ENCODE measurements at regions not wholly inside any gene's neighbourhood (a gene's known extent, or its start where the extent isn't known, plus 50 kb on each side); places are given as distances from the start of the nearest gene placed in this dataset.

DNA sequence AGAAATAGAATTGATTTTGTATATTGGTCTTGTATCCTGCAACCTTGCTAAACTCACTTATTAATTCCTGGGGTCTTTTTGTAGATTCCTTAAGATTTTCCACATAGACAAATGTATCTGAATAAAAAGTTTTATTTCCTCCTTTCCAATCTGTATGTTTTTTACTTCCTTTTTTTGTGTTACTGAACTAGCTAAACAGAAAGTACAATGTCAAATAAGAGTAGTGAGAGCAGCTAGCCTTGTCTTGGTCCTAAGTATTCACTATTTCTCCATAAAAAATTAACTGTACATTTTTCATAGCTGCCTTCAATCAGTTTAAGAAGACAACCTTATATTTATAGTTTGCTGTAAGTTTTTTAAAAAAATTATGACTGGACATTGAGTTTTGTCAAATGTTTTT lies 74.9 kb downstream of the FASLG start:
- POLR2A ChIA-PET = no interaction called here
- no peaks in the 10 kb centered on the region for H3K27me3 ChIP-seq (ENCODE audit: insufficient read depth)
- no peaks in the 10 kb centered on the region for H3K36me3 ChIP-seq (replicated peaks in 1 of 2; ENCODE audit: control insufficient read depth in 1 of 2, insufficient read depth in 2 of 2, low read length in 1 of 2)
- DNase-seq = no peak
- no peaks in the 10 kb centered on the region for H4K20me1 ChIP-seq (ENCODE audit: insufficient read depth)
- H3K79me2 ChIP-seq (ENCODE audit: insufficient read depth) = no peaks in the 10 kb centered on the region
- 0 out of 2 replicates have a peak, but pooled peaks cover 3% of the 10 kb centered on the region for H3K9me2 ChIP-seq
- H3K9me3 ChIP-seq = no peaks in the 10 kb centered on the region; the same call in 1 of the 2 replicates
- CTCF ChIA-PET = interaction anchor here (0.9 to 1.7 kb wide), 2 partner anchors 11 to 247 kb away, joined by 3 to 5 read pairs; no protein-coding TSS in a partner anchor
- H3K4me1 ChIP-seq (ENCODE audit: control insufficient read depth in 1 of 2, insufficient read depth in 2 of 2, low read depth in 1 of 2, low read length in 1 of 2) = no peaks in the 10 kb centered on the region
- no peak overlapping the region for H3K4me2 ChIP-seq
- no peak overlapping the region for H3K9ac ChIP-seq
- no peaks in the 10 kb centered on the region for H3F3A ChIP-seq (replicated peaks; ENCODE audit: insufficient read depth)
- no peak overlapping the region for H2AFZ ChIP-seq (ENCODE audit: low read depth)
- TF ChIP-seq CHD2 (IDR thresholded peaks at IDR 0.05; ENCODE audit: low read length, partially characterized antibody) (no peak), YY1 (IDR thresholded peaks at IDR 0.05; ENCODE audit: low read depth) (no peak), EP300 (IDR thresholded peaks at IDR 0.05; ENCODE audit: borderline replicate concordance in 1 of 2, low read depth in 1 of 2, low read length in 1 of 2) (no peak), JUND (IDR thresholded peaks at IDR 0.05) (no peak), FOXM1 (IDR thresholded peaks at IDR 0.05; ENCODE audit: low read depth) (no peak)
- no peak overlapping the region for H3K4me3 ChIP-seq (ENCODE audit: low read depth in 2 of 2, low read length in 1 of 2)
- H3K27ac ChIP-seq (ENCODE audit: low read depth in 2 of 2, low read length in 1 of 2) = no peak overlapping the region

DNA sequence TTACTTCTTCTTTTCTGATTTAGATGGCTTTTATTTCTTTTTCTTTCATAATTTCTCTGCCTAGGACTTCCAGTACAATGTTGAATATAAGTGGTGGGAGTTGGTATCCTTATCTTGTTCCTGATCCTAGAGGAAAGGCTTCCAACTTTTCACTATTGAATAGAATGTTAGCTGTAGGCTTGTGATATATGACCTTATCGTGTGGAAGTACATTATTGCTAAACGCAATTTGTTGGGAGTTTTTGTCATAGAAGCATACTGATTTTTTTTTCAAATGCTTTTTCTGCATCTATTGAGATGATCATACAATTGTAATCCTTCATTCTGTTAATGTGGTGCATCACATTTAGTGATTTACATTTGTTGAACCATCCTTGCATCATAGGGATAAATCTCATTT lies 79.5 kb downstream of the FASLG start:
- Histone ChIP-seq H3K9me2 (0 out of 2 replicates have a peak, but pooled peaks cover 3% of the 10 kb centered on the region), H3K4me3 (ENCODE audit: low read depth in 2 of 2, low read length in 1 of 2) (no peak overlapping the region), H3K27me3 (ENCODE audit: insufficient read depth) (no peaks in the 10 kb centered on the region), H3K4me1 (ENCODE audit: control insufficient read depth in 1 of 2, insufficient read depth in 2 of 2, low read depth in 1 of 2, low read length in 1 of 2) (no peaks in the 10 kb centered on the region), H3K36me3 (replicated peaks in 1 of 2; ENCODE audit: control insufficient read depth in 1 of 2, insufficient read depth in 2 of 2, low read length in 1 of 2) (no peaks in the 10 kb centered on the region), H3K27ac (ENCODE audit: low read depth in 2 of 2, low read length in 1 of 2) (no peak overlapping the region), H2AFZ (ENCODE audit: low read depth) (no peak overlapping the region), H3F3A (replicated peaks; ENCODE audit: insufficient read depth) (no peaks in the 10 kb centered on the region), H3K9me3 (no peaks in the 10 kb centered on the region), H4K20me1 (ENCODE audit: insufficient read depth) (no peaks in the 10 kb centered on the region), H3K9ac (no peak overlapping the region), H3K4me2 (no peak overlapping the region), H3K79me2 (ENCODE audit: insufficient read depth) (no peaks in the 10 kb centered on the region)
- CTCF ChIA-PET = no interaction called here
- POLR2A ChIA-PET = no interaction called here
- 34% methylated on average over 2 of the region's 2 CpGs for WGBS (ENCODE audit: low lambda C conversion rate)
- TF ChIP-seq RFX5 (IDR thresholded peaks at IDR 0.05; ENCODE audit: low read length) = no peak
- no peak for TF ChIP-seq FOSL2 (IDR thresholded peaks at IDR 0.05; ENCODE audit: borderline replicate concordance, low read depth)
- TF ChIP-seq USF1 (IDR thresholded peaks at IDR 0.05; ENCODE audit: borderline replicate concordance, low read depth) = no peak
- TF ChIP-seq EZH2phosphoT487 (IDR thresholded peaks at IDR 0.05; ENCODE audit: borderline replicate concordance, low read depth) = no peak
- DNase-seq = no peak

DNA sequence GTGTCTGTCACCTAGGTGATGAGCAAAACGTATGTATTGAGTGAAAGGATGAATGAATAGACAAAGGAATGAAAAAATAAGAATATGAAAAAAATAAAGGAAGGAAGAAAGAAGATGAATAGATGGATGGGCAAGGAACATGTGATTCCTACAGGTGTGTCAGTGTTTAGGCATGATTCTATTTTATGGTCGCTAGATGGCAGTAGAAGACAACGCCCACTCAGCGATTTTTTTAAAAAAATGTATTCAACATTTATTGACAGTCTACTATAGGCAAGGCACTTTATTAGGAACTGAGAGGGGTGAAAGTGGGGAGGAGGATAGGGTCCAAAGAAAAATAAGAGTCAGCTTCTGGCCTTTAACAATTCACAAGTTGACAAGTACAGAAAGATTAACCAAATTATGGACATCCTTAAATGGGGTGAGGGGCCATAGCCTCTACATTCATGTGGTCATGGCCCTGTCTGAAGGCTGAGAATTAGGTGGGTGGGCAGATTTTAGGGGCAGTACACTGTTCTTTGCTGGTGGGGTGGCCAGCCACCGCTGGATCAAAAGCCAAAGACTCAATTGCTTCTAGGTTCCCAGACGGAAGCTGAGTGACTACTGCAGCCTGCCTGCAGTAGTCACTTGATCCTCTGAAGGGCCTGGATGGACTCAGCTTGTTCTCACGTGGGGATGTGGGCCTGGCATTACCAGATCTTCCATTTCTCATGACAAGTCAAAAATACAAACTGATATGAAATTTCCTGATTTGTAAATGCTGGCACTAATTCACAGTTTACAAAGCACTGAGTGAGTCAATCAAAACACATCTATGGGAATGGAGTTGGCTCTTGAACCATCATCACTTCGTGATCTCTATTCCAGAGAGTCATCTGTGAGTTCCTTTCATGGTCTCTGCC lies 83.9 kb downstream of the FASLG start:
- Histone ChIP-seq H3K27ac (ENCODE audit: low read depth in 2 of 2, low read length in 1 of 2) (no peak overlapping the region), H3K79me2 (ENCODE audit: insufficient read depth) (no peaks in the 10 kb centered on the region), H2AFZ (ENCODE audit: low read depth) (no peak overlapping the region), H3K9me2 (0 out of 2 replicates have a peak, but pooled peaks cover 3% of the 10 kb centered on the region), H3K9me3 (no peaks in the 10 kb centered on the region), H3K4me1 (ENCODE audit: control insufficient read depth in 1 of 2, insufficient read depth in 2 of 2, low read depth in 1 of 2, low read length in 1 of 2) (no peaks in the 10 kb centered on the region; a peak in 2 of 4 replicates), H3K36me3 (replicated peaks in 1 of 2; ENCODE audit: control insufficient read depth in 1 of 2, insufficient read depth in 2 of 2, low read length in 1 of 2) (no peaks in the 10 kb centered on the region), H3K9ac (no peak overlapping the region), H3K4me2 (no peak overlapping the region), H4K20me1 (ENCODE audit: insufficient read depth) (no peaks in the 10 kb centered on the region), H3K27me3 (ENCODE audit: insufficient read depth) (no peaks in the 10 kb centered on the region), H3F3A (replicated peaks; ENCODE audit: insufficient read depth) (peaks cover 15% of the 10 kb centered on the region), H3K4me3 (ENCODE audit: low read depth in 2 of 2, low read length in 1 of 2) (no peak overlapping the region)
- 3% methylated on average over 6 of the region's 8 CpGs for WGBS (ENCODE audit: low lambda C conversion rate)
- ChIA-PET POLR2A (no interaction called here), CTCF (interaction anchor here (0.5 to 5.5 kb wide), 34 partner anchors 8 to 1502 kb away, joined by 3 to 72 read pairs (median 3); no protein-coding TSS in a partner anchor)
- TF ChIP-seq SIN3A (IDR thresholded peaks at IDR 0.05; ENCODE audit: borderline replicate concordance, low read depth, low read length) (no peak), POLR2AphosphoS5 (IDR thresholded peaks at IDR 0.05; ENCODE audit: low read depth, low read length) (no peak), GABPA (IDR thresholded peaks at IDR 0.05; ENCODE audit: low read depth) (no peak), SMC3 (IDR thresholded peaks at IDR 0.05; ENCODE audit: low read depth, low read length) (peak; percentile 46), RFX5 (IDR thresholded peaks at IDR 0.05; ENCODE audit: low read length) (no peak), FOXM1 (IDR thresholded peaks at IDR 0.05; ENCODE audit: low read depth) (no peak), GATA2 (CRISPR knock-in tag; IDR thresholded peaks at IDR 0.05) (no peak), NRF1 (IDR thresholded peaks at IDR 0.05; ENCODE audit: low read depth, low read length) (no peak), RAD21 (IDR thresholded peaks at IDR 0.05; ENCODE audit: low read length) (peak; percentile 81)
- TF ChIP-seq, protein P1, sequence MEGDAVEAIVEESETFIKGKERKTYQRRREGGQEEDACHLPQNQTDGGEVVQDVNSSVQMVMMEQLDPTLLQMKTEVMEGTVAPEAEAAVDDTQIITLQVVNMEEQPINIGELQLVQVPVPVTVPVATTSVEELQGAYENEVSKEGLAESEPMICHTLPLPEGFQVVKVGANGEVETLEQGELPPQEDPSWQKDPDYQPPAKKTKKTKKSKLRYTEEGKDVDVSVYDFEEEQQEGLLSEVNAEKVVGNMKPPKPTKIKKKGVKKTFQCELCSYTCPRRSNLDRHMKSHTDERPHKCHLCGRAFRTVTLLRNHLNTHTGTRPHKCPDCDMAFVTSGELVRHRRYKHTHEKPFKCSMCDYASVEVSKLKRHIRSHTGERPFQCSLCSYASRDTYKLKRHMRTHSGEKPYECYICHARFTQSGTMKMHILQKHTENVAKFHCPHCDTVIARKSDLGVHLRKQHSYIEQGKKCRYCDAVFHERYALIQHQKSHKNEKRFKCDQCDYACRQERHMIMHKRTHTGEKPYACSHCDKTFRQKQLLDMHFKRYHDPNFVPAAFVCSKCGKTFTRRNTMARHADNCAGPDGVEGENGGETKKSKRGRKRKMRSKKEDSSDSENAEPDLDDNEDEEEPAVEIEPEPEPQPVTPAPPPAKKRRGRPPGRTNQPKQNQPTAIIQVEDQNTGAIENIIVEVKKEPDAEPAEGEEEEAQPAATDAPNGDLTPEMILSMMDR (IDR thresholded peaks at IDR 0.05) = peak; percentile 87
- peak; percentile 36 for DNase-seq

All from SK-N-SH (cell line).